WTC11 (cell line): ENCODE measurements at regions not wholly inside any gene's neighbourhood (a gene's known extent, or its start where the extent isn't known, plus 50 kb on each side); places are given as distances from the start of the nearest gene placed in this dataset.

ENCODE experiments used
- ATAC-seq: fragments of 200-7000 bp; cut with Tn5 transposase; 2 replicates; pipeline ENCODE4 v1.10.0; 2021; ENCODE audit warnings: mild to moderate bottlenecking, moderate library complexity
- CTCF ChIA-PET: fragments of 300-600 bp; sonication (Branson Sonifier 250); formaldehyde crosslinking; loops from one replicate; lab custom pipeline; 2021; ENCODE audit warnings: antibody characterized with exemption; lab: Charles Lee
- POLR2A ChIA-PET: fragments of 350-600 bp; sonication (Branson Sonifier 250); formaldehyde crosslinking; loops from one replicate; lab custom pipeline; 2021; ENCODE audit warnings: antibody characterized with exemption; lab: Charles Lee
- DNase-seq: peaks from one replicate; pipeline ENCODE4 v3.0.0; 2021; ENCODE audit warnings: low spot score
- H3K27ac Mint-ChIP-seq: 2 replicates; pipeline ENCODE4 v1.8.0; 2021; ENCODE audit warnings: mixed read lengths
- H3K27me3 Mint-ChIP-seq: 2 replicates; pipeline ENCODE4 v1.8.0; 2021; ENCODE audit warnings: low read depth, mild to moderate bottlenecking, moderate library complexity, mixed read lengths
- H3K36me3 Mint-ChIP-seq: 2 replicates; pipeline ENCODE4 v1.8.0; 2021; ENCODE audit warnings: mixed read lengths
- H3K4me1 Mint-ChIP-seq: 2 replicates; pipeline ENCODE4 v1.8.0; 2022; ENCODE audit warnings: mixed read lengths
- H3K4me3 Mint-ChIP-seq: 2 replicates; pipeline ENCODE4 v1.8.0; 2021; ENCODE audit warnings: mild to moderate bottlenecking, moderate library complexity, mixed read lengths
- H3K9me3 Mint-ChIP-seq: 2 replicates; pipeline ENCODE4 v1.8.0; 2021; ENCODE audit warnings: mixed read lengths
- AFF4 ChIP-seq: sonication (generic); formaldehyde crosslinking; IDR thresholded peaks from 2 replicates; pipeline ENCODE4 v1.8.1; 2023; ENCODE audit warnings: mild to moderate bottlenecking, missing genetic modification reagents, borderline replicate concordance
- ARID4B ChIP-seq: sonication (generic); formaldehyde crosslinking; IDR thresholded peaks from 2 replicates; pipeline ENCODE4 v1.8.0; 2023; ENCODE audit warnings: missing genetic modification reagents, mild to moderate bottlenecking, borderline replicate concordance
- CTCF ChIP-seq: fragments of 200-600 bp; IDR thresholded peaks from 2 replicates; pipeline ENCODE4 v1.8.0; 2022; ENCODE audit warnings: antibody characterized with exemption
- E2F1 ChIP-seq: sonication (generic); formaldehyde crosslinking; IDR thresholded peaks from 2 replicates; pipeline ENCODE4 v1.8.0; 2022; ENCODE audit warnings: mild to moderate bottlenecking, missing genetic modification reagents
- FOXP4 ChIP-seq: sonication (generic); formaldehyde crosslinking; IDR thresholded peaks from 2 replicates; pipeline ENCODE4 v1.8.0; 2022; ENCODE audit warnings: mild to moderate bottlenecking, missing genetic modification reagents
- HMGXB4 ChIP-seq: sonication (generic); formaldehyde crosslinking; IDR thresholded peaks from 2 replicates; pipeline ENCODE4 v1.8.1; 2023; ENCODE audit warnings: mild to moderate bottlenecking, moderate library complexity, missing genetic modification reagents
- PREB ChIP-seq: sonication (generic); formaldehyde crosslinking; IDR thresholded peaks from 2 replicates; pipeline ENCODE4 v1.8.1; 2022; ENCODE audit warnings: mild to moderate bottlenecking, missing genetic modification reagents, moderate library complexity, borderline replicate concordance
- SMAD3 ChIP-seq: sonication (generic); formaldehyde crosslinking; IDR thresholded peaks from 2 replicates; pipeline ENCODE4 v1.8.0; 2022; ENCODE audit warnings: missing genetic modification reagents, mild to moderate bottlenecking, borderline replicate concordance
- SP1 ChIP-seq: sonication (generic); formaldehyde crosslinking; conservative IDR thresholded peaks from 2 replicates; pipeline ENCODE4 v1.8.1; 2022; ENCODE audit warnings: missing genetic modification reagents
- TEAD1 ChIP-seq: sonication (generic); formaldehyde crosslinking; IDR thresholded peaks from 2 replicates; pipeline ENCODE4 v1.8.0; 2022; ENCODE audit warnings: mild to moderate bottlenecking, missing genetic modification reagents
- ZNF263 ChIP-seq: sonication (generic); formaldehyde crosslinking; IDR thresholded peaks from 2 replicates; pipeline ENCODE4 v1.8.1; 2022; ENCODE audit warnings: low read depth, mild to moderate bottlenecking, moderate library complexity, missing genetic modification reagents
- ZSCAN18 ChIP-seq: fragments of 250-450 bp; sonication (Bioruptor Pico); IDR thresholded peaks from 2 replicates; pipeline ENCODE4 v2.1.2; 2022; ENCODE audit warnings: mild to moderate bottlenecking, moderate library complexity

- Mint-ChIP-seq H3K27ac (no peak overlapping the region), H3K4me3 (no peak overlapping the region)
- ATAC-seq = no peak
- CTCF ChIA-PET = no interaction called here
- TF ChIP-seq FOXP4 (CRISPR knock-in tag) = no peak
- no peak for TF ChIP-seq E2F1
- TF ChIP-seq SMAD3 (CRISPR knock-in tag) = no peak
- TF ChIP-seq SP1 (CRISPR knock-in tag) = no peak
- no peak for TF ChIP-seq TEAD1
- no peak for TF ChIP-seq ZNF263 (CRISPR knock-in tag)
- TF ChIP-seq CTCF = no peak
- no peak for TF ChIP-seq AFF4 (CRISPR knock-in tag)
- no peak for TF ChIP-seq ZSCAN18 (CRISPR knock-in tag)
- TF ChIP-seq HMGXB4 (CRISPR knock-in tag) = no peak
- no peak for TF ChIP-seq PREB (CRISPR knock-in tag)
- no peak for TF ChIP-seq ARID4B
- TF ChIP-seq, all 79 proteins: peak for 0
- no peak for DNase-seq
- H3K4me1 Mint-ChIP-seq = peaks cover 10% of the 10 kb centered on the region
- H3K27me3 Mint-ChIP-seq = peaks cover 4% of the 10 kb centered on the region; the same call in 1 of the 2 replicates
- no peaks in the 10 kb centered on the region; the same call in none of the 2 replicates for H3K9me3 Mint-ChIP-seq
- peaks cover 19% of the 10 kb centered on the region for H3K36me3 Mint-ChIP-seq
- POLR2A ChIA-PET = no interaction called here
Observed at GRCh38 chr12:76288218-76288617, 60.0 kb downstream of the BBS10 start.
